ENCODE measurements at regions not wholly inside any gene's neighbourhood (a gene's known extent, or its start where the extent isn't known, plus 50 kb on each side); places are given as distances from the start of the nearest gene placed in this dataset.

DNA sequence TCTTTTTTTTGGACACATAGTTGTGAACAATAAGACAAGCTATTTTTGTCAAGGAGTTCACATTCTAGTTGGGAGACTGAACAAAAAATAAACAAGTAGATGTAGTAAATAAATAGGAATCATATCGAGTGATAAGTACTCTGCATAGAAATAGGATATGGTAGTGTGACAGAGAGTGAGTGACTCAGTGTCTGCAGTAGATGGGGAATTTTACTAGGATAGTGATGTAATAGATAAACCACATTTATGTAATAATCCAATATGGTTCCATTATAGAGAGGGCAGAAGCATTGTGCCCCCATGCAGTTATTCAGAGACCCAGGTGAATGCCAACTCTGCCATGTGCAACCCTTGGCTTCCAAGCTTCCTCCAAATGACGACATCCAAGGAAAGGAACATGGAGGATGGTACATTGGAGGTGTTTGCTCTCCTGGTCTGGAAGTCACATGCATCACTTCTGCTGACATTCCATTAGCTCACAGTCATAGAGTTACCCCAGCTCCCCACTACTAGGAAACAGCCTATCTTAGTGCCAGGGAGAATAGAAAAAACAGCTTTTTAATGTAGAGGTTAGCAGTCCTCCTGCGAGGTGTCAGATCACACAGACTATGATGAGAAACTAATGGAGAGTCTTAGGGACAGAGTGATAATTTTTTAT lies 595.4 kb downstream of the NYAP2 start:
- no peak for DNase-seq (ENCODE audit: low read depth in 2 of 2)

DNA sequence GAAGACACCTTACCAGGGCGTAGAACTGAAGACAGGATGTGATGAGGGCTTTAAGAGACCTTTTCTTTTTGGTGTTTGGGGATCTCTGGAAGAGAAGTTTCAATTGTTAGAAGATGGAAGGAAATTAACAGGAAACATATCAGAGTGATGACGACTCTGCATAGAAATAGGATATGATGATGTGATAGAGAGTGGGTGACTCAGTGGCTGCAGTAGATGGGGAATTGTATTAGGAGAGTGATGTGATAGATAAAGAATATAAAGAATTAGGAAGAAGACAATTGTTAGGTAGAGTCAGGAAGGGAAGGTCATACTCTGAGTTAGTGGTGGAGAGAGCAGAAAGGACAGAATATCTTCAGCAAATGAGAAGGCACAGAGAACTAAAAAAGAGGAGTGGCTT lies 593.9 kb downstream of the NYAP2 start:
- no peak for DNase-seq (ENCODE audit: low read depth in 2 of 2)

DNA sequence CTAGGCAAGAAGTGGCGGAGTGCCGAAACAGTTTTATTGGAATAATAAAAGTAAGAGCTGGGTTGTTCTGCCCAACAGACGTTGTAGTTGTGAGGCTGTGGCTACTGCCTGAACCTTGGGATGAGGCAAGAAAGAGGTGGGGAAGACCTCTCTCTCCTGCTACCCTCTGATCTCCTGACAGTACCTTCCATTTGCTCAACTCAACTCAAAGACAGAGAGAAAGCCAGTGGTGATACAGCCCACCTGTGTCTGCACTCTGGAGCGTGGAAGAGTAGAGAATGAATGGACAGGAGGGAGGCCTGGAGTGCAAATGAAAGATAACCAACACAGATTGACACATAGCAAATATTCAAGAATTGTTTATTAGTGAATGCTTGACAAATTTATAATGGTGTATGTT lies 590.3 kb downstream of the NYAP2 start:
- no peak for DNase-seq (ENCODE audit: low read depth in 2 of 2)

DNA sequence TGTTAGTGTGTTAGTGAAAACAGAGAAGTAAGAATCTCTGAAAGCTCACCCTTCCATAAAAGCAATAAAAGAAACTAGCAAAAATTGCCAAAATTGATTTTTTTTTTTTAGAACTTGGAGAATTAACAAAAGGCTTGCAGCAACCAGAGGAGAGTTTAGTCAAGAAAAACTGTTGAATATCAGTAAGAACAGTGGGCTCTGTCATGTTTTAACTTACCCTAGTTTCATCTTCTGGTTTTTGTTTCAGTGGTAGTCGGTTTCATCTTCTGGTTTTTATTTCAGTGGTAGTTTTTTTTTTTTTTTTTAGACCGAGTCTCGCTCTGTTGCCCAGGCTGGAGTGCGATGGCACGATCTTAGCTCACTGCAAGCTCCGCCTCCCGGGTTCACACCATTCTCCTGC lies 580.9 kb downstream of the NYAP2 start:
- no peak for DNase-seq (ENCODE audit: low read depth in 2 of 2)

DNA sequence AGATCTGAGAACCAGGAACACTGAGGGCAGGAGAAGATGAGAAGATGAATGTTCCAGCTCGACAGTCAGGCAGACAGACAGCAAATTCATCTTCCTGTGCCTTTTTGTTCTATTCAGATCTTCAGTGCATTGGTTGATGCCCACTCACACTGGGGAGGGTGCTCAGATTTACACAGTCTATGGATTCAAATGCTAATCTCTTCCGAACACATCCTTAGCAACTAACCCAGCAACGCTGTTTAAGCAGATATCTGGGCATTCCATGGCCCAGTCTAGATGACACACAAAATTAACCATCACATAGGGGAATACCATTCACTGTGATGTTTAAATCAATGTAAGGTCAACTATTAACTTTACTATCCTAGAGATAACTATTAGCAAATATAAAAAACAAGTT lies 571.9 kb downstream of the NYAP2 start:
- DNase-seq (ENCODE audit: low read depth in 2 of 2): no peak

DNA sequence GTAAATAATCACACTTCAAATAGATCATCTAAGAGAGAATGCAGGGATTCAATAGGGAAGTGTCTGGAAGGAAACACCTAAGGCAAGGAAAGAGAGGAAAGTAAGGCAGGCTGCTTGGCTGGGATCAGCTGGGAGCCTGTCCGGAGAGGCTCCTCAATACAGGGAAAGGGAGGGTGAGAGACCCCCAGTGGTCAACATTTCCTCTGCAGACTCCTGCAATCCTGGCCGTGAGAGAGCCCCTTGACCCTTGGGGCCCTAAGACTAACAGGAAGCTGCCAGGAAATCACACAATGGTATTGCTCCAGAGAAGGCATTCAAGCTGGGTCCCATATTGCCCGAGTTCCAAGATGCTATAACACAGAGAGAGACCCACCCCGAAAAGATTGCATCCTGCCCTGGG lies 549.4 kb downstream of the NYAP2 start:
- no peak for DNase-seq (ENCODE audit: low read depth in 2 of 2)

DNA sequence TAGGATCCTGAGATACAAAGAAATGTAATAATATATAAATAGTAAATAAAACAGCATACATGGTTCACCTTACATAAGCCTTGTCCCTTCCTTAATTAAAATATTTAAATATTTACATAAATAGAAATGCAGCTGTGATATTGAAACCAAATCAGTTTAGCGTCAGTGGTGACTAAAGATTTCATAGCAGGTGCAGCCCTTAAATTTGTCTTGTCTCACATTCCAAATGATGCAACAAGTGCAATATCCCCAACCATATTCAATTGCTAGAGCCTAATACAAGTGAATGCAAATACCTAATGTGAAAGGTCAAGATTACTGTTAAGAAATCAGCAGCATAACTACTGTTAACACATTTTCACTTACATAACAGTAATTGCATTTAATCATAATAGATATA lies 539.5 kb downstream of the NYAP2 start:
- DNase-seq (ENCODE audit: low read depth in 2 of 2): no peak

DNA sequence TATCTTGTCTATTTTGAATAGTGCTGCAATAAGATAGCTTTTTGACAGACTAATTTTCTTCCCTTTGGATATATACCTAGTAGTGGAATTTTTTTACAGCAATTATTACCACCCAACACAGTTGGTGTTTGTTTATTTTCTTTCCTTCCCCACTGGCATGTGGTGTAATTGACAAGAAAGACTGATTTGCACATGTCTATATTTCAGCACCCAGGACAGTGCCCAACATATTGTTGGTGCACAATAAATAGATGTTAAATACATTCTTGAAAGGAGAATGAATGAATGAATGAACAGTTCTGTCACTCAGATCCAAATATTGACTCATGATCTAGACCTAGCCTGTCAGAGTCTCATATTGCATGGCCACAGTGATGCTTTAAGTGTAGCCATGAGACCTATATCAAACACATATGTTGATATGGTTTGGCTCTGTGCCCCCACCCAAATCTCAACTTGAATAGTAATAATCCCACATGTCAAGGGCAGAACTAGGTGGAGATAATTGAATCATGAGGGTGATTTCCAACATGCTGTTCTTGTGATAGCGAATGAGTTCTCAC lies 538.2 kb downstream of the NYAP2 start:
- no peak for DNase-seq (ENCODE audit: low read depth in 2 of 2)

DNA sequence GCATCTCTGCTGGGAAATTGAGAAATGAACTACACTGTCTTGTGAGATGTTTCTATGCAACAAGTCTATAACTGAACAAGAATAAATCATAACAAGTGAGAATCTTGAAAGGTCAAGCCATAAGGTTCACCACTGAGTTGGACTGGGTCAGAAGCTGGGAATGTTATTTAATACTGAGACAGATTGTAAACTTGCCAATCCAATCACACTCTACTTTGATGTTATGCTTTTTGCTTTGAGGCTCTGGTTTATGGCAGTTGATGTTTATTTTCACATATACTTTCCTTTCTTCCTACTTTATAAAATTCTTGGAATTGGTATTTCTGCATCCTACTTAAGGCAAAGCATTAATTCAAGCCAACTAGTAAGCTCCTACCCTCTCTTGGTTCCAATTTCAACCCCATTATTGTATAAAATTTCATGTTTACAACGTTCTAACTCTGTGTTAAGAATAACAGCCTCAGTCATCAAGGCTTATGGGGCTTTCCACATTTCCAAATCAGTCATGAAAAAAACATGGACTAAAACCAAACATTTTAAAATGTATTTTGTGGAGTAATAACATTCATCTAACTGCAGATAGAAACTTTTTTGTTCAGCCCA lies 533.4 kb downstream of the NYAP2 start:
- no peak for DNase-seq (ENCODE audit: low read depth in 2 of 2)

DNA sequence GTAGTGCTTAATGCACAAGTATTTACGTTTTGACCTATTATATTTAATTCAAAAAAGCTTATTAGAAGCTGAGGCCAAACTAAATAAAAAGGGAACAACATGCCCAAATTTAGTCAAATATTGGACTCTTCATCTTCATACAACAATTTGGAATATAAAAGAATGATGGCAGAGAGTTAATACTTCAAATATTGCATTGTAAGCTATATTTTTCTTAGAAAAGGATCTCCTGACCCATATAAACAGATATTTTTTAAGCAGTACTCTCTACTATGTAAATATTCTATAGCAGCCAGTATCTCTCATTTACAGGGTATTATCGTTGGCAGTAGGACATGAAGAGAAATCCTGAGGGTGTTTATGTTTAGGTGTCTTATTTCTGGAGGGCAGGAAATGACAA lies 531.2 kb downstream of the NYAP2 start:
- DNase-seq (ENCODE audit: low read depth in 2 of 2): no peak

DNA sequence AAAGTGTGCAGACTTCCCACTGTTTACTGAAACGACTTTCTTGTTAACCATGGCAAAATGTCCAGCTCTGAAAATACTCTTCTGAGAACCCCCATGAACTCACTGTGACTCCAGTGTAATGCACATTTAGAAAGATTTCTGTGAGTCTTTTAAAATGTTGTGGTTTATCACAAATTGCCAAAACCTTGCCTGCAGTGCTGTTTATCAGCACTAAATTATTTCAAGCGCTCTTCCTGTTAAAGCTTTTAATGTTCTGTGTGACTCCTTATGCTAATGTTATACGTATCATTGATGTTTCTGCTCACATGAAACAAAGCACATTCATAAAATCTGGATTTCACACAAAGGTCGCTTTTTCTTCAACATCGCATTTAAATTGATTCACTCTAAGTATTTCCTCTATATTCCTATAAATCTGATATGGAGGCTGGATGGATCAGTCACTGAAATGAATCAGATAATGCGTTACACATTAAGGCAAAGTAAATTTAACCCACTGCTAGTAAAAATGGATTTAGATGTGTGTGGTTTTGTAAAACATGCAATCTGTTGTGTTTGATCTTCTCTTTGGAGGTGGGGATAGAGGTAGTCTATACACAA lies 521.2 kb downstream of the NYAP2 start:
- DNase-seq (ENCODE audit: low read depth in 2 of 2): no peak

DNA sequence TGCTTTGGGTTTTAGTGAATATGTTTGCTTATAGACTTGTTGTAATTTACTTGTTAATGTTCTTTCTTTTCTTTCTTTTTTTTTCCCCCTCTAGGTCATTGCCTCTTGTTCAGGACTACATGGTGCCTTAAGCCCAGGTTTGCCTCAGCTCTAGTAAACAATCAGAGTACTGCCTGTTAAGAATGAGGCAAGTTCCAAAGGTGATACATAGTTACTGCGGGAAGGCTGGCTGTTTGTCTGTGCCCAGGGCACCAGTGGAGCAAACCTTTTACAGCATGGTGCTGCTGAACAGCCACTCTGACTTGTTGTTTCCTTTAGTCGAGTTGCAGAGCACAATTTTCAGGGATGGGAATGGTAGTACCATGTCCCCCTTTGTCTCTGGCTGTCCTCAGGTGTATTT lies 517.2 kb downstream of the NYAP2 start:
- DNase-seq (ENCODE audit: low read depth in 2 of 2): no peak

DNA sequence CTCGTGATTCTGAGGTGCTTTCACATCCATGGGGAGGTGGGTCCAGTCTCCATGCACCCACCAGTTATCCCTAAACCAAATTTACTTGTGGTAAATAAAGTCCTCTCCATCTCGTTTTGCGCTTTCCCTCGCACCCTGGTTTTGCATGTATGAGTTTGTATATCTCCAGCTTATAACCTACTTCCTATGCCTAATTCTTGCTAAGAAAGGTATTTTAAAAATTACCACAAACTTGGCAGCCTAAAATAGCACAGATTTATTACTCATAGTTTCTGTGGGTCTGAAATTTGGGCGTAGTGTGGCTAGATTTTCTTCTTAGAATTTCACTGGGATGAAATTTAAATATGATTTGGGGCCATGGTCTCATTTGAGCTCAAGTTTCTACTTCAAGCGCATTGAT lies 511.5 kb downstream of the NYAP2 start:
- no peak for DNase-seq (ENCODE audit: low read depth in 2 of 2)

DNA sequence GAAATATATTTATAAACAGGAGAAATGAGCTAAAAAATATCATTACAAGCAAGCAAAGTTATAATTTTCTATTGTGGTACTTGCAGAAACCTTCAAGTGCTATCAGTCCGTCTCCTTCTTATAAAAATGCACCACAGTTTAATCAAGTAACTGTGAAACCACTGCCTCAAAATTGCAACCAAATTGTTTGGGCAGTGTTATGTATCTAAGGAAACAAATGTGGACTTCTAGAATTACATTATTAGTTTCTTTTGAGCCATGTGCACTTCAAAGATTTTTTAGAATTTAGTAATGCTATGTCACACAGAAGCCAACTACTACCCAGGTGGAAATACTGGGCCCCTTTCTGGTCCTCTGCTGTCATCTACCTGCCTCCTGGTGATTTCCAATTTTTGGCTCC lies 495.6 kb downstream of the NYAP2 start:
- DNase-seq (ENCODE audit: low read depth in 2 of 2): no peak

DNA sequence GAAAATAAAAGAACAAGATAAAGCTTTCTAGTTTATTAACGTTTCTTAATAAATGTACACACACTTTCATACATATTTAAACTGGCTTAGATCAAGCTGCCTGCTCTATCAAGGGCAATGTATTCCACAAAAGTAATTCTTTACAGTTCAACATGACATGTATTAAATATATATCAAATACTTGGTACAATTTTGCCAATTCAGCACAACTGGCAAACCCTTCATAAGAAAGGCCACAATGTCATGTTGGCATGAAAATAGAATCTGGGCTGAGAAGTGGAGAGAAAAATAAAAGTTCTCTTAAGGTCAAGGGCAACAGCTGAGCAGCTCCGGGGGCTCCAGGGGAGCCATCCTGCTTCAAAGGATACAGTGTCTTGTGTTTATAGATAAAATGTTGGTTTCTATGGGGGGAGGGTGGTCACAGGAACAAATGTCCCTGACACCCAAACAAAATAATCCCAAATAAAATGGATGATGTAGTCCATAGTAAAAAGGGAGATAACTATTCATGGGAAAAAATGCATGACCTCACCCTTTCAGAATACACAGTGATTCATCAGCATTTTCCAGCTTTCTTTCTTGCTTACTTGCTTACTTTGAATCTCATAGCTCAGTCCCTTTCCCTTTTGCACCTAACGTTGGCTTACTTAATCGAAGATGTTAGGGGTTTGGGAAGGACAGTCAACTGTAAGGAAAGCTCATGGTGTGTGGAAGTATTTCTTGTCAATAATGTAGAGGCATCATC lies 494.9 kb downstream of the NYAP2 start:
- DNase-seq (ENCODE audit: low read depth in 2 of 2): no peak

DNA sequence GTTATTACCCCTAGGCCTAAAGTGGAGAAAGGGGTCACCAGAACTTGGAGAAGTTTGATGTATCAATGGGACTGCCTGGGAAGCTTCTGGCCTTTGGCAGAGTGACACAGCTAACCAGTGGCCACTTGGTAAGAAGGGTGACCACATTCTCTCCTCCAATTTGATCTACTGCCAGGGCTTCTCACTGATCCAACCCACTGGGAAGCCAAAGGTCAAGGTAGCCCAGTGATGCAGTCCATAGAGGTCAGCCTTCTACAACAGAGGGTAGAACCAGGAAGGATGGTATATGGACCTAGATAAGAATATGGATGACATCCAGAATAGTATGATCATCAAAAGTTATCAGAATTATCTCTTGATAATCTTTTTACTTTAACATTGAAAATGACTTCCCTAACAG lies 493.6 kb downstream of the NYAP2 start:
- DNase-seq (ENCODE audit: low read depth in 2 of 2): no peak

DNA sequence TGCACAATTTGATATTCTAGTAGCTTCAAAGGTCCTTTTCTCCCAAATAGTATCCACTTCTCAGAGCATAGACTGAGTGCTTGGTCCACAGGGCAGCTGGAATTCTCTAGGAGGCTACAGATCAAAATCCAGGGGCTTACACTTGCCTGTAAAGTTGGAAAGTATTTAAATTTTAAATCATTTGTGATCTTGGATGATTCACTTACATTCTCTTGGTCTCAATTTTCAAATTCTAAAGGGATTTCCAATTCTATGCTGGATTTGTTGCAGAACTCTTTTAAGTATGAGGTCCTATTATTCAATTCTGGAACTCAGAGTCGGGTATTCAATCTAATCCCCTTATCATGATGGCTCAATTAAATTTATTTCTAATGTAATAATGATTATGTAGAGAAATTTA lies 492.3 kb downstream of the NYAP2 start:
- DNase-seq (ENCODE audit: low read depth in 2 of 2): no peak

DNA sequence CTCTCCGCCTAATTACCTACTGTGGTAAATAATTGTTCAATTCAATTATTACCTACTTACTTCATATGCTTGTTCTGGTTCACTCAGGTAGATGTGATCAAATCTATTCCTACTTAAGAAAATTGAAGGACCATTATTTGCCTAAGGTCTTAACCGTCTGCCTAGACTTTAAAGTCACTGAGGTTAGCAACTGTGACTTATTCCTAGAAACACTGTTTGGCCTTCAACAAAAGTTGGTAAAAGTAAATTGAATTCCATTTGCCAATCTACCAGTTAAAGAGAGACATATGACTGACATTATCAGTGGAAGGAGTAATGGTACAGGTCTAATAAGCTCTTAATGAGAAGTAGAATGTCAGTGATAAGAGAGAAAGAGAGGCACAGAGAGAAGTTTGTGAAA lies 491.5 kb downstream of the NYAP2 start:
- no peak for DNase-seq (ENCODE audit: low read depth in 2 of 2)

DNA sequence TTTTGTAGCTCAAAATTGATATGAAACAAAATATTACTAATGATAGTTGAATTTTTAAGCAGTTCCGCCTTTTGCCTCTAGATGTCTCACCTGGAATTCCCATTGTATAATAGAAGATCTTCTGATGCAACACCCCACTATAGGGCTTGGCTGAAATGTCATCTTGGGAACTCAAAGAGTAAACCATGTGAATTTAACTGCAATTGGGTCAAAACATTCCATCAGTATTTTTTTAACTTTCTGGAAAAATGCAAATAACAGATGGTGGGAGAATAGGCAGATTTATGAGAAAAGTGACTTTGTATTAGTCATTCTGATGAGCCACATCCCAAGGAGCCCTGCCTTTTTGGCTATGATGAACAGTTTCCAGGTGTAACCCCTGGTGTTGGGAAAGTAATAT lies 489.9 kb downstream of the NYAP2 start:
- no peak for DNase-seq (ENCODE audit: low read depth in 2 of 2)

DNA sequence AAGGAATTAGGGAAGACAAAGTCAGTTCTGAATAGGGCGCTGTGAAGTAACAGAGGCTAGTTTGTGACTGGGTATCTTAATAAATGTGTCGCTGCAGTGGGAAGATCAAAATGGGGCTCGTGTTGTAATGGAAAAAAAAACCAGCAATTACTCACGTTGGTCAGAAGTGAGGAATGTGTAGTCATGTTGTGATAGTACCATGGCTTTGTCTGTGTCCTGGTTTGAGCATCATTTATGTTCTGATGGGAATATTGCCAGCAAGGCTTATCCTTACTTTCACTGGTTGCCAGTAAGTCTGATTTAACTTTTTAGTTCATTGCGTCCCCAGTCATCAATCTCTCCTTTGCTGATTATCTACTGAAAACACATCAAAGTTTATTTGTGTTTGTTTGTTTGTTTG lies 467.6 kb downstream of the NYAP2 start:
- no peak for DNase-seq (ENCODE audit: low read depth in 2 of 2)

DNA sequence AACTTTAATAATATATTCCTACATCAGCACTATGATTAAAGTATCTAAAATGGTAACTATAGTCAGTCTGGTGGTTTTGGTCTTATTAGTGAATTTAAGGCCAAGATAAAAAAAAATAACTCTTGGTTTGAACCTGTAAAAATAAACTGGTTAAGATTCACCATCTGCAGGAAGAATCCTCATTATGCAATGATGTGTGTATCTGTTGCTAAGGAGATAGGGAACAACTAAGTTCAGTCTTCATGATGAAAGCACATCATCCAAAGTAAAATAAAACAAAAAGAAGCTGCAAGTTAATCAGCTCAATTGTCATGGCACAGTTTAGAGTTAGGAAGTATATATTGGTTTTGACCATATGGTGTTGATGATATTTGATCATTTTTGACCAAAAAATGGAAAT lies 466.0 kb downstream of the NYAP2 start:
- no peak for DNase-seq (ENCODE audit: low read depth in 2 of 2)

DNA sequence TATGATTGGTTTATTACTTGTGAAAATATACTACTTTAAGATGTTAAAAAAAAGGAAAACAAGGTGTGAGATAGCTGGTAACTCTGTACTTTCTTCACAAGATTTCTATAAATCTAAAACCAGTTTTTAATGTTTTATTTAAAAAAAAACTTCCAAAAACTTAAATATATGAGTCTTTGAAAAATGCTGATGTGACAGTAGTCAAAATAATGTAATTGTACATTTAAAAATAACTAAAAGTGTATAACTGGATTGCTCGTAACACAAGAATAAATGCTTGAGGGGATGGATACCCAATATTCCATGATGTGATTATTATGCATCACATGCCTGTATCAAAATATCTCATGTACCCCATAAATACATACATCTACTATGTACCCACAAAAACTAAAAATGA lies 464.9 kb downstream of the NYAP2 start:
- no peak for DNase-seq (ENCODE audit: low read depth in 2 of 2)

DNA sequence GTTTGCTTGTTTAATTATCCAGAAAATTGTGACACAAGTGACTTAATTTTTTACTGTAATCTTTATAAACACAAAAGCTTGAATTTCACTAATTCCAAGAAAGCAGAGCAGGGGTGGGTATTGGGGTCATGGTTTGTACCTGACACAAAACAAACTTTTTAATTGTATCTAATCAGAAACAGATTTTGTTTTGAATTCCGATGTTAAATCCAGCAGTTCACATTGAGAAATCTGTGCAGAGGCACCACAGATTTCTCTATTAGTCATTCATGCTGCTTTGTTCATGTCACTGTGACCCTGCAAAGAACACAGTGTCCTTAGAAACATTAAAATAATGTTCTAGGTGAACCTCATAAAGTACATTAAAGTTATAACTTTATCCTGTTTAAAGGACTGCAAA lies 443.4 kb downstream of the NYAP2 start:
- no peak for DNase-seq (ENCODE audit: low read depth in 2 of 2)
